ENCODE measurements at regions not wholly inside any gene's neighbourhood (a gene's known extent, or its start where the extent isn't known, plus 50 kb on each side); places are given as distances from the start of the nearest gene placed in this dataset.

DNA sequence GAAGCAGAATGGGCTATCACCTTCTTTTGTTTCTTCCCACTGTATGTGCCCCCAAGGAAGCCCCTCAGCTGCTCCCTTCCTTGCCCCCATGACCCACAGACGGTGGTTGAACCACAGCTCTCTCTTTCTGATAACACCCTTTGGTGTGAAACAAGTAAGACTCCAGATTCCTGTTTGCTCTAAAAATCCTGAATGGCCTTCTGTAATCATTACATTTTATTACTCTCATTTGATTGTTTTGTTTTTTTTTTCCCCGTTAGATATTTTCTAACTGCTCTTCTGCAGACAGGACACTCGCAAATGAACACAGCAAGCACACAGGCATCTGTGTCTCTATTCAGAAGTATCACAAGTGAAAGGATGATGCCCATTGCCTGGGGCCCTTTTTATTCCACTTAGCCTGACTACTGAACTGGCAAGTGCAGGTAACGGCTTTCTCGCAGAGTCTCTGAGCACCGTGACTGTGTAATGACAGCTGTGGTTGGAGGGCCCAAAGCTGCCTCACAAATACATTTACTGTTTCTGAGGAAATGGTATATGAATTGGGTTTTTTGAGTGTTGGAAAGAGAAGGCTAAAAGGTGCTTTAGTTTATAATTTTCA is 59.3 kb downstream of the OXGR1 start:
- in situ Hi-C loops (cut with HindIII; ENCODE audit: extremely low pct_ligation_motif_present, low pct_unique_long_range_greater_than_20kb), result no loop called here
- no TSS peak for BruUV-seq (replicated peaks)
- FAIRE-seq, result no peak
- 35% methylated on average over 6 of the region's 6 CpGs for WGBS (ENCODE audit: low lambda C conversion rate)
- DNase-seq (ENCODE audit: low spot score), result no peak
- no peaks in the 10 kb centered on the region for H4K20me1 ChIP-seq (ENCODE audit: insufficient read depth, low read length)
- no peaks in the 10 kb centered on the region for H3K79me2 ChIP-seq (ENCODE audit: insufficient read depth, low read length)
- ChIA-PET CTCF (ENCODE audit: low intra/inter-chr PET ratio, low total read pairs) (no interaction called here), POLR2A (no interaction called here)
- no peaks in the 10 kb centered on the region; a peak in 1 of 5 replicates for H3K27me3 ChIP-seq (ENCODE audit: control insufficient read depth in 1 of 2, insufficient read depth in 2 of 2, low read length in 2 of 2)
- H3K9me3 ChIP-seq (ENCODE audit: low read length), result no peaks in the 10 kb centered on the region
- H3K4me3 ChIP-seq (replicated peaks in 1 of 3; ENCODE audit: insufficient read depth in 1 of 3, low read depth in 2 of 3, low read length in 3 of 3), result no peak overlapping the region
- no peak overlapping the region for H3K27ac ChIP-seq (ENCODE audit: extremely low read length, insufficient read depth, low read length)
- no peak overlapping the region for H3K4me2 ChIP-seq (ENCODE audit: low read depth, low read length)
- no peaks in the 10 kb centered on the region for H3K4me1 ChIP-seq (ENCODE audit: insufficient read depth, low read length)
- H3K36me3 ChIP-seq (replicated peaks in 1 of 2; ENCODE audit: control insufficient read depth in 1 of 2, insufficient read depth in 2 of 2, low read length in 2 of 2), result no peaks in the 10 kb centered on the region
- TF ChIP-seq ZNF253 (CRISPR knock-in tag; IDR thresholded peaks at IDR 0.05; ENCODE audit: borderline replicate concordance) (no peak), ZNF34 (CRISPR knock-in tag; IDR thresholded peaks at IDR 0.05; ENCODE audit: borderline replicate concordance) (no peak), NR2C2 (CRISPR knock-in tag; IDR thresholded peaks at IDR 0.05; ENCODE audit: borderline replicate concordance) (no peak), LCORL (IDR thresholded peaks at IDR 0.05) (no peak), LCORL (CRISPR knock-in tag; IDR thresholded peaks at IDR 0.05) (no peak), GPN1 (CRISPR knock-in tag; IDR thresholded peaks at IDR 0.05; ENCODE audit: borderline replicate concordance) (no peak), ZNF430 (CRISPR knock-in tag; IDR thresholded peaks at IDR 0.05) (no peak), ZNF160 (CRISPR knock-in tag; IDR thresholded peaks at IDR 0.05) (no peak), SRY (CRISPR knock-in tag; IDR thresholded peaks at IDR 0.05) (no peak), ZNF510 (CRISPR knock-in tag; IDR thresholded peaks at IDR 0.05; ENCODE audit: low read depth) (no peak), NR2F6 (IDR thresholded peaks at IDR 0.05) (no peak), NR2F6 (CRISPR knock-in tag; IDR thresholded peaks at IDR 0.05) (no peak), SP2 (CRISPR knock-in tag; IDR thresholded peaks at IDR 0.05) (no peak), ZNF431 (CRISPR knock-in tag; IDR thresholded peaks at IDR 0.05; ENCODE audit: borderline replicate concordance, low read depth) (no peak), RELA (CRISPR knock-in tag; IDR thresholded peaks at IDR 0.05) (no peak), JUNB (CRISPR knock-in tag; IDR thresholded peaks at IDR 0.05; ENCODE audit: borderline replicate concordance) (no peak), SYNCRIP (IDR thresholded peaks at IDR 0.05; ENCODE audit: insufficient read depth, low read depth, low read length) (no peak), KLF11 (CRISPR knock-in tag; IDR thresholded peaks at IDR 0.05) (no peak)
- TF ChIP-seq, protein P1, sequence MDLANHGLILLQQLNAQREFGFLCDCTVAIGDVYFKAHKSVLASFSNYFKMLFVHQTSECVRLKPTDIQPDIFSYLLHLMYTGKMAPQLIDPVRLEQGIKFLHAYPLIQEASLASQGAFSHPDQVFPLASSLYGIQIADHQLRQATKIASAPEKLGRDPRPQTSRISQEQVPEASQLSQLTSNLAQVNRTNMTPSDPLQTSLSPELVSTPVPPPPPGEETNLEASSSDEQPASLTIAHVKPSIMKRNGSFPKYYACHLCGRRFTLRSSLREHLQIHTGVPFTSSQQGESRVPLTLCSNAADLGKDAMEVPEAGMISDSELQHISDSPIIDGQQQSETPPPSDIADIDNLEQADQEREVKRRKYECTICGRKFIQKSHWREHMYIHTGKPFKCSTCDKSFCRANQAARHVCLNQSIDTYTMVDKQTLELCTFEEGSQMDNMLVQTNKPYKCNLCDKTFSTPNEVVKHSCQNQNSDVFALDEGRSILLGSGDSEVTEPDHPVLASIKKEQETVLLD (CRISPR knock-in tag; IDR thresholded peaks at IDR 0.05; ENCODE audit: low read depth), result no peak
- TF ChIP-seq, protein P2, sequence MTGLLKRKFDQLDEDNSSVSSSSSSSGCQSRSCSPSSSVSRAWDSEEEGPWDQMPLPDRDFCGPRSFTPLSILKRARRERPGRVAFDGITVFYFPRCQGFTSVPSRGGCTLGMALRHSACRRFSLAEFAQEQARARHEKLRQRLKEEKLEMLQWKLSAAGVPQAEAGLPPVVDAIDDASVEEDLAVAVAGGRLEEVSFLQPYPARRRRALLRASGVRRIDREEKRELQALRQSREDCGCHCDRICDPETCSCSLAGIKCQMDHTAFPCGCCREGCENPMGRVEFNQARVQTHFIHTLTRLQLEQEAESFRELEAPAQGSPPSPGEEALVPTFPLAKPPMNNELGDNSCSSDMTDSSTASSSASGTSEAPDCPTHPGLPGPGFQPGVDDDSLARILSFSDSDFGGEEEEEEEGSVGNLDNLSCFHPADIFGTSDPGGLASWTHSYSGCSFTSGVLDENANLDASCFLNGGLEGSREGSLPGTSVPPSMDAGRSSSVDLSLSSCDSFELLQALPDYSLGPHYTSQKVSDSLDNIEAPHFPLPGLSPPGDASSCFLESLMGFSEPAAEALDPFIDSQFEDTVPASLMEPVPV (CRISPR knock-in tag; IDR thresholded peaks at IDR 0.05), result no peak
- TF ChIP-seq, protein P3, sequence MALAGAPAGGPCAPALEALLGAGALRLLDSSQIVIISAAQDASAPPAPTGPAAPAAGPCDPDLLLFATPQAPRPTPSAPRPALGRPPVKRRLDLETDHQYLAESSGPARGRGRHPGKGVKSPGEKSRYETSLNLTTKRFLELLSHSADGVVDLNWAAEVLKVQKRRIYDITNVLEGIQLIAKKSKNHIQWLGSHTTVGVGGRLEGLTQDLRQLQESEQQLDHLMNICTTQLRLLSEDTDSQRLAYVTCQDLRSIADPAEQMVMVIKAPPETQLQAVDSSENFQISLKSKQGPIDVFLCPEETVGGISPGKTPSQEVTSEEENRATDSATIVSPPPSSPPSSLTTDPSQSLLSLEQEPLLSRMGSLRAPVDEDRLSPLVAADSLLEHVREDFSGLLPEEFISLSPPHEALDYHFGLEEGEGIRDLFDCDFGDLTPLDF (CRISPR knock-in tag; IDR thresholded peaks at IDR 0.05), result no peak
- no peak overlapping the region for H3K9ac ChIP-seq (ENCODE audit: insufficient read depth, low read depth, low read length)
- no peak overlapping the region for H2AFZ ChIP-seq (ENCODE audit: low read length)
- intact Hi-C loops (cut with micrococcal nuclease; ENCODE audit: unreplicated experiment), result no loop called here
- no peak for ATAC-seq
